ENCODE measurements at regions not wholly inside any gene's neighbourhood (a gene's known extent, or its start where the extent isn't known, plus 50 kb on each side); places are given as distances from the start of the nearest gene placed in this dataset.

DNA sequence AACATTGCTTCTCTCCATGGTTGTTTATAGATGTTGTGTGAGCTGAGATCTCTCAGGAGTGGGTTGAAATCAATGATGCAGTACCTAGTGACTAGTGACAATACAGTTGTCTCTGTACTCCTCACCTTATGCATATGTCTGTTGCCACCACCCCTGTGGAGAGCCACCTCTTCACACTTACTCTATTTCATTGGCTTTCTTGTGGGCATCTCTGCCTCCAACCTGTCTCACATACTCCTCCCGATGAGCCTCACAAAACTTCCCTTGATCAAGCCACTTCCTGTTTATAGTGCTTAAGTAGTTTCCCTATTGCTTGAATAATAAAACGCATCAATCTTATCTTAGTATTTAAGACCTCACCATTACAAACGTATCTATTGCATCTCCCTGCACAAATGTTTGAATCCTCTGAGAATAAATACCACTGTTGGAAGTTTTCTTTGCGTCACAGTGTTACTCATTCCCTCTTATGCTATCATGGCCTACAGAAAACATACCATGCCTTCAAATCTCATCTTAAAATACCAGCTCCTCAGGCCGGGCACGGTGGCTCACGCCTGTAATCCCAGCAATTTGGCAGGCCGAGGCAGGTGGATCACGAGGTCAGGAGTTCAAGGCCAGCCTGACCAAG lies 54.7 kb upstream of the GREM2 start:
- CTCF ChIA-PET, result interaction anchor here (0.6 kb wide), 1 partner anchor 76 kb away, joined by 3 read pairs; no protein-coding TSS in a partner anchor
- no peak overlapping the region for H3K4me3 Mint-ChIP-seq

More for the DNA sequence above, 54.7 kb upstream of the GREM2 start:
- H3K36me3 Mint-ChIP-seq, result no peaks in the 10 kb centered on the region
- peaks cover 3% of the 10 kb centered on the region; the same call in 1 of the 2 replicates for H3K9me3 Mint-ChIP-seq
- no peaks in the 10 kb centered on the region for H3K4me1 Mint-ChIP-seq
- no peaks in the 10 kb centered on the region for H3K27me3 Mint-ChIP-seq (ENCODE audit: low read depth)
- POLR2A ChIA-PET, result no interaction called here
- ATAC-seq (no peak), DNase-seq (ENCODE audit: low spot score) (no peak)
- no peak overlapping the region for H3K27ac Mint-ChIP-seq
- no peak for TF ChIP-seq MXD4 (CRISPR knock-in tag; IDR thresholded peaks at IDR 0.05; ENCODE audit: borderline replicate concordance)
- no peak for TF ChIP-seq FOXJ3 (CRISPR knock-in tag; IDR thresholded peaks at IDR 0.05; ENCODE audit: borderline replicate concordance)
- TF ChIP-seq, protein P1, sequence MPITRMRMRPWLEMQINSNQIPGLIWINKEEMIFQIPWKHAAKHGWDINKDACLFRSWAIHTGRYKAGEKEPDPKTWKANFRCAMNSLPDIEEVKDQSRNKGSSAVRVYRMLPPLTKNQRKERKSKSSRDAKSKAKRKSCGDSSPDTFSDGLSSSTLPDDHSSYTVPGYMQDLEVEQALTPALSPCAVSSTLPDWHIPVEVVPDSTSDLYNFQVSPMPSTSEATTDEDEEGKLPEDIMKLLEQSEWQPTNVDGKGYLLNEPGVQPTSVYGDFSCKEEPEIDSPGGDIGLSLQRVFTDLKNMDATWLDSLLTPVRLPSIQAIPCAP (CRISPR knock-in tag; IDR thresholded peaks at IDR 0.05), result no peak
- no peak for TF ChIP-seq SMAD4 (CRISPR knock-in tag; IDR thresholded peaks at IDR 0.05)
- no peak for TF ChIP-seq STAT6 (CRISPR knock-in tag; conservative IDR thresholded peaks at IDR 0.05; ENCODE audit: low read depth)
- TF ChIP-seq PRDM15 (CRISPR knock-in tag; IDR thresholded peaks at IDR 0.05), result no peak
- no peak for TF ChIP-seq ZNF512 (CRISPR knock-in tag; IDR thresholded peaks at IDR 0.05; ENCODE audit: borderline replicate concordance)
- TF ChIP-seq CBFB (CRISPR knock-in tag; IDR thresholded peaks at IDR 0.05; ENCODE audit: low read depth), result no peak
- TF ChIP-seq AR (CRISPR knock-in tag; IDR thresholded peaks at IDR 0.05), result no peak
- no peak for TF ChIP-seq KAT7 (CRISPR knock-in tag; IDR thresholded peaks at IDR 0.05; ENCODE audit: borderline replicate concordance)
- no peak for TF ChIP-seq USF1 (CRISPR knock-in tag; IDR thresholded peaks at IDR 0.05)
- TF ChIP-seq ZNF263 (CRISPR knock-in tag; IDR thresholded peaks at IDR 0.05; ENCODE audit: low read depth), result no peak
- TF ChIP-seq, protein P2, sequence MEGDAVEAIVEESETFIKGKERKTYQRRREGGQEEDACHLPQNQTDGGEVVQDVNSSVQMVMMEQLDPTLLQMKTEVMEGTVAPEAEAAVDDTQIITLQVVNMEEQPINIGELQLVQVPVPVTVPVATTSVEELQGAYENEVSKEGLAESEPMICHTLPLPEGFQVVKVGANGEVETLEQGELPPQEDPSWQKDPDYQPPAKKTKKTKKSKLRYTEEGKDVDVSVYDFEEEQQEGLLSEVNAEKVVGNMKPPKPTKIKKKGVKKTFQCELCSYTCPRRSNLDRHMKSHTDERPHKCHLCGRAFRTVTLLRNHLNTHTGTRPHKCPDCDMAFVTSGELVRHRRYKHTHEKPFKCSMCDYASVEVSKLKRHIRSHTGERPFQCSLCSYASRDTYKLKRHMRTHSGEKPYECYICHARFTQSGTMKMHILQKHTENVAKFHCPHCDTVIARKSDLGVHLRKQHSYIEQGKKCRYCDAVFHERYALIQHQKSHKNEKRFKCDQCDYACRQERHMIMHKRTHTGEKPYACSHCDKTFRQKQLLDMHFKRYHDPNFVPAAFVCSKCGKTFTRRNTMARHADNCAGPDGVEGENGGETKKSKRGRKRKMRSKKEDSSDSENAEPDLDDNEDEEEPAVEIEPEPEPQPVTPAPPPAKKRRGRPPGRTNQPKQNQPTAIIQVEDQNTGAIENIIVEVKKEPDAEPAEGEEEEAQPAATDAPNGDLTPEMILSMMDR (IDR thresholded peaks at IDR 0.05), result no peak
- TF ChIP-seq EMX1 (CRISPR knock-in tag; IDR thresholded peaks at IDR 0.05), result no peak
- TF ChIP-seq TEAD1 (CRISPR knock-in tag; IDR thresholded peaks at IDR 0.05), result no peak
- no peak for TF ChIP-seq RORB (CRISPR knock-in tag; IDR thresholded peaks at IDR 0.05)
- TF ChIP-seq, protein P3, sequence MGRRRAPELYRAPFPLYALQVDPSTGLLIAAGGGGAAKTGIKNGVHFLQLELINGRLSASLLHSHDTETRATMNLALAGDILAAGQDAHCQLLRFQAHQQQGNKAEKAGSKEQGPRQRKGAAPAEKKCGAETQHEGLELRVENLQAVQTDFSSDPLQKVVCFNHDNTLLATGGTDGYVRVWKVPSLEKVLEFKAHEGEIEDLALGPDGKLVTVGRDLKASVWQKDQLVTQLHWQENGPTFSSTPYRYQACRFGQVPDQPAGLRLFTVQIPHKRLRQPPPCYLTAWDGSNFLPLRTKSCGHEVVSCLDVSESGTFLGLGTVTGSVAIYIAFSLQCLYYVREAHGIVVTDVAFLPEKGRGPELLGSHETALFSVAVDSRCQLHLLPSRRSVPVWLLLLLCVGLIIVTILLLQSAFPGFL (CRISPR knock-in tag; IDR thresholded peaks at IDR 0.05; ENCODE audit: borderline replicate concordance), result no peak
- no peak for TF ChIP-seq GABPB1 (CRISPR knock-in tag; IDR thresholded peaks at IDR 0.05)
- no peak for TF ChIP-seq ZNF416 (CRISPR knock-in tag; IDR thresholded peaks at IDR 0.05)

Data from WTC11 (cell line).